ENCODE measurements at regions not wholly inside any gene's neighbourhood (a gene's known extent, or its start where the extent isn't known, plus 50 kb on each side); places are given as distances from the start of the nearest gene placed in this dataset.

- Histone ChIP-seq H3K9me1 (replicated peaks; ENCODE audit: control insufficient read depth, extremely low read depth, insufficient read depth, low read length) (no peaks in the 10 kb centered on the region), H3K9ac (replicated peaks; ENCODE audit: extremely low read depth, insufficient read depth, low read length) (no peak overlapping the region), H3K9me3 (replicated peaks; ENCODE audit: control insufficient read depth, insufficient read depth, low read length) (no peaks in the 10 kb centered on the region), H3K4me3 (replicated peaks in 1 of 3; ENCODE audit: insufficient read depth in 1 of 3, low read depth in 1 of 3, low read length in 3 of 3) (no peak overlapping the region), H2AFZ (ENCODE audit: low read depth, low read length) (no peak overlapping the region), H3K27ac (ENCODE audit: insufficient read depth, low read depth, low read length) (no peak overlapping the region), H3K27me3 (ENCODE audit: control insufficient read depth in 2 of 2, insufficient read depth in 2 of 2, low read length in 2 of 2) (peaks cover 0 to 2% of the 10 kb centered on the region in 2 experiments), H3K4me1 (ENCODE audit: control insufficient read depth, extremely low read depth, insufficient read depth, low read length) (no peaks in the 10 kb centered on the region), H4K20me1 (replicated peaks; ENCODE audit: control insufficient read depth, extremely low read depth, insufficient read depth, low read length) (no peaks in the 10 kb centered on the region), H3K79me2 (ENCODE audit: control insufficient read depth, insufficient read depth, low read length) (no peaks in the 10 kb centered on the region), H3K4me2 (ENCODE audit: insufficient read depth, low read length) (no peak overlapping the region), H3K36me3 (ENCODE audit: control insufficient read depth in 2 of 2, extremely low read depth in 1 of 2, insufficient read depth in 2 of 2, low read length in 2 of 2) (no peaks in the 10 kb centered on the region)
- CTCF ChIA-PET, result no interaction called here
- POLR2A ChIA-PET, result no interaction called here
- FAIRE-seq (no peak), DNase-seq (ENCODE audit: low read depth, low spot score) (no peak)
- TF ChIP-seq CTCF (IDR thresholded peaks at IDR 0.05; ENCODE audit: extremely low read depth in 1 of 2, insufficient read depth in 1 of 2, low read depth in 1 of 2, low read length in 2 of 2) (no peak), POLR2AphosphoS5 (IDR thresholded peaks at IDR 0.05; ENCODE audit: insufficient read depth, low read depth, low read length) (no peak), FOS (IDR thresholded peaks at IDR 0.05; ENCODE audit: borderline replicate concordance, insufficient read depth, low read length) (no peak), EZH2 (IDR thresholded peaks at IDR 0.05; ENCODE audit: borderline replicate concordance, low read depth, low read length, severe bottlenecking) (no peak), POLR2A (IDR thresholded peaks at IDR 0.05; ENCODE audit: low read depth, low read length) (no peak), GATA2 (IDR thresholded peaks at IDR 0.05; ENCODE audit: insufficient read depth, insufficient read length, low read depth, low read length) (no peak), JUN (IDR thresholded peaks at IDR 0.05; ENCODE audit: borderline replicate concordance, insufficient read depth, insufficient read length, low read depth) (no peak), MYC (IDR thresholded peaks at IDR 0.05; ENCODE audit: low read depth, low read length) (no peak)
- TF ChIP-seq, protein P1, sequence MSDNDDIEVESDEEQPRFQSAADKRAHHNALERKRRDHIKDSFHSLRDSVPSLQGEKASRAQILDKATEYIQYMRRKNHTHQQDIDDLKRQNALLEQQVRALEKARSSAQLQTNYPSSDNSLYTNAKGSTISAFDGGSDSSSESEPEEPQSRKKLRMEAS (IDR thresholded peaks at IDR 0.05; ENCODE audit: insufficient read depth, insufficient read length), result no peak
- BruUV-seq (replicated peaks), result no TSS peak
- dilution Hi-C loops (cut with MboI; ENCODE audit: extremely low pct_ligation_motif_present, low sequenced_read_pairs), result no loop called here
- intact Hi-C loops (cut with micrococcal nuclease), result no loop called here
These were observed 202.7 kb upstream of the MVB12B start for GRCh38 chr9:126123927-126124326.

All from endothelial cell of umbilical vein (primary cell).